ENCODE measurements at regions not wholly inside any gene's neighbourhood (a gene's known extent, or its start where the extent isn't known, plus 50 kb on each side); places are given as distances from the start of the nearest gene placed in this dataset.

DNA sequence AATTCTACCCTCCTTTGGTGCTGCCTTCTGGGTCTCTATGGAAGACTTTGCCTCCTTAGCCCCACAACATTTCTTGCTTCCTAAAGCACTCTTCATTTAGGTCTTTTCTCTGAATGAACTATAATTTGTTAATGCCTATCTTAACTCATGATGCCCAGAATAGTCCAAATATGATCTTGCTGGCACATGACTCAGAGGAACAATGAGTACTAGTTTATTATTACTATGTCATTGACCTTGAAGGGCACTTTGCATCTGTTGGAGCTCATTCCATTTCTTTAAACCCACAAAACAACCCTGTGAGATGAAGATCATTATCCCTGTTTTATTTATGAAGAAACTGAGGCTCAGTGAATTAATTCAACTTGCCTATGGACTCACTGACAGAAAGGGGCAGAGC is 320.2 kb upstream of the PLET1 start:
- in situ Hi-C loops (cut with MboI; ENCODE audit: low pct_ligation_motif_present in 1 of 4, low pct_unique_long_range_greater_than_20kb in 1 of 4, low sequenced_read_pairs in 3 of 4) = loop anchor here (10.0 to 25.0 kb wide), 4 partner anchors 94 to 704 kb away; no protein-coding TSS in a partner anchor
- TF ChIP-seq POLR2A (IDR thresholded peaks at IDR 0.05) (no peak), EP300 (IDR thresholded peaks at IDR 0.05; ENCODE audit: low read depth) (no peak), POLR2AphosphoS5 (IDR thresholded peaks at IDR 0.05) (no peak)
- TF ChIP-seq, protein P1, sequence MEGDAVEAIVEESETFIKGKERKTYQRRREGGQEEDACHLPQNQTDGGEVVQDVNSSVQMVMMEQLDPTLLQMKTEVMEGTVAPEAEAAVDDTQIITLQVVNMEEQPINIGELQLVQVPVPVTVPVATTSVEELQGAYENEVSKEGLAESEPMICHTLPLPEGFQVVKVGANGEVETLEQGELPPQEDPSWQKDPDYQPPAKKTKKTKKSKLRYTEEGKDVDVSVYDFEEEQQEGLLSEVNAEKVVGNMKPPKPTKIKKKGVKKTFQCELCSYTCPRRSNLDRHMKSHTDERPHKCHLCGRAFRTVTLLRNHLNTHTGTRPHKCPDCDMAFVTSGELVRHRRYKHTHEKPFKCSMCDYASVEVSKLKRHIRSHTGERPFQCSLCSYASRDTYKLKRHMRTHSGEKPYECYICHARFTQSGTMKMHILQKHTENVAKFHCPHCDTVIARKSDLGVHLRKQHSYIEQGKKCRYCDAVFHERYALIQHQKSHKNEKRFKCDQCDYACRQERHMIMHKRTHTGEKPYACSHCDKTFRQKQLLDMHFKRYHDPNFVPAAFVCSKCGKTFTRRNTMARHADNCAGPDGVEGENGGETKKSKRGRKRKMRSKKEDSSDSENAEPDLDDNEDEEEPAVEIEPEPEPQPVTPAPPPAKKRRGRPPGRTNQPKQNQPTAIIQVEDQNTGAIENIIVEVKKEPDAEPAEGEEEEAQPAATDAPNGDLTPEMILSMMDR (IDR thresholded peaks at IDR 0.05) = no peak
- no peaks in the 10 kb centered on the region for H3K36me3 ChIP-seq
- H3K27ac ChIP-seq = no peak overlapping the region
- H3K9me3 ChIP-seq = no peaks in the 10 kb centered on the region
- DNase-seq = no peak
- H3K4me1 ChIP-seq = no peaks in the 10 kb centered on the region
- intact Hi-C loops (cut with DNase I; ENCODE audit: low total_unique reads) = no loop called here
- H3K4me3 ChIP-seq = no peak overlapping the region
- no peaks in the 10 kb centered on the region for H3K27me3 ChIP-seq

DNA sequence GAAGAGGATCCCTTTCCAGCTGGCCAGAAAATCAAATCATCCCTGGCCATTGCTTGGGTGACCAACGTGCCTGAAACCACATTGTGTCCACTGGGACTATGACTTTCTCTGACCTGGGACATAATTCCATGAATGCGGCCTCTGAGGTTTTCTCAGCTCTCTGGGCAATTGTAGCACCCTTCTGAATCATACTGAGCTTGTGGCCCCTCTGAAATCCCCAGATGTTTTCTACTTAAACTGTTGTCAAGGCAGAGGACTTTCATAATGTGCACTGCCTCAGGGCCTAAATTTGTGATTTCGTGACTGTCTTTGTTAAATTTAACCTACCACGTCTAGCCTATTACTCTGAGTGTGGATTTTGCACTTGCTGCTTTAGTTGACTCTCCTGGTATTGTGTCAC is 321.1 kb upstream of the PLET1 start:
- H3K4me1 ChIP-seq = no peaks in the 10 kb centered on the region
- no peak overlapping the region for H3K4me3 ChIP-seq
- in situ Hi-C loops (cut with MboI; ENCODE audit: low pct_ligation_motif_present in 1 of 4, low pct_unique_long_range_greater_than_20kb in 1 of 4, low sequenced_read_pairs in 3 of 4) (loop anchor here (10.0 to 25.0 kb wide), 4 partner anchors 94 to 703 kb away; no protein-coding TSS in a partner anchor), intact Hi-C loops (cut with DNase I; ENCODE audit: low total_unique reads) (no loop called here)
- H3K27ac ChIP-seq = no peak overlapping the region
- TF ChIP-seq EP300 (IDR thresholded peaks at IDR 0.05; ENCODE audit: low read depth) (no peak), POLR2A (IDR thresholded peaks at IDR 0.05) (no peak), POLR2AphosphoS5 (IDR thresholded peaks at IDR 0.05) (no peak)
- TF ChIP-seq, protein P1 (IDR thresholded peaks at IDR 0.05) = no peak
- H3K9me3 ChIP-seq = no peaks in the 10 kb centered on the region
- H3K36me3 ChIP-seq = no peaks in the 10 kb centered on the region
- no peak for DNase-seq
- no peaks in the 10 kb centered on the region for H3K27me3 ChIP-seq
- 71 to 73% methylated on average over 3 to 4 of the region's 4 CpGs for WGBS, 2 donors (ENCODE audit: low coverage in 1 of 2)

DNA sequence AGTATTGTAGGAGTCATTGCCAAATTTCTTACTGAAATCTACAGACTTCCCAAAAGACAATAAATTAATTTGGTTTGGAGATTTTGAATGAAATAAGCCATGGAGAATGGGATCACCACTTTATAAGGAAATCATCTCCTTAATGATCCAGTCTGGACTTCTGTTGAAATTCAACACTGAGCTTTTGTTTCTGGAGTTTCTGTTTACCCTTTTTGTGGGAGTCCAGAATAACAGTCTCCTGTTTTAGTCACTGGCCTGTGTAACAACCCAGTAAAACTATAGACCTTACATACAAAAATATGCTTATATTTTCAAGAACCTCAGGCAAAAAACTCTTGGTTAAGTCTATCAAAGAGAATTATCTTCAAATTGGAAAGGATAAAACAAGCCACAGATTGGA is 321.7 kb upstream of the PLET1 start:
- Histone ChIP-seq H3K27me3 (no peaks in the 10 kb centered on the region), H3K27ac (no peak overlapping the region), H3K36me3 (no peaks in the 10 kb centered on the region), H3K9me3 (no peaks in the 10 kb centered on the region), H3K4me1 (no peaks in the 10 kb centered on the region), H3K4me3 (no peak overlapping the region)
- DNase-seq = no peak
- intact Hi-C loops (cut with DNase I; ENCODE audit: low total_unique reads) (no loop called here), in situ Hi-C loops (cut with MboI; ENCODE audit: low pct_ligation_motif_present in 1 of 4, low pct_unique_long_range_greater_than_20kb in 1 of 4, low sequenced_read_pairs in 3 of 4) (loop anchor here (10.0 to 25.0 kb wide), 4 partner anchors 95 to 702 kb away; no protein-coding TSS in a partner anchor)
- TF ChIP-seq, protein P1 (IDR thresholded peaks at IDR 0.05) = no peak
- TF ChIP-seq EP300 (IDR thresholded peaks at IDR 0.05; ENCODE audit: low read depth) (no peak), POLR2A (IDR thresholded peaks at IDR 0.05) (no peak), POLR2AphosphoS5 (IDR thresholded peaks at IDR 0.05) (no peak)

DNA sequence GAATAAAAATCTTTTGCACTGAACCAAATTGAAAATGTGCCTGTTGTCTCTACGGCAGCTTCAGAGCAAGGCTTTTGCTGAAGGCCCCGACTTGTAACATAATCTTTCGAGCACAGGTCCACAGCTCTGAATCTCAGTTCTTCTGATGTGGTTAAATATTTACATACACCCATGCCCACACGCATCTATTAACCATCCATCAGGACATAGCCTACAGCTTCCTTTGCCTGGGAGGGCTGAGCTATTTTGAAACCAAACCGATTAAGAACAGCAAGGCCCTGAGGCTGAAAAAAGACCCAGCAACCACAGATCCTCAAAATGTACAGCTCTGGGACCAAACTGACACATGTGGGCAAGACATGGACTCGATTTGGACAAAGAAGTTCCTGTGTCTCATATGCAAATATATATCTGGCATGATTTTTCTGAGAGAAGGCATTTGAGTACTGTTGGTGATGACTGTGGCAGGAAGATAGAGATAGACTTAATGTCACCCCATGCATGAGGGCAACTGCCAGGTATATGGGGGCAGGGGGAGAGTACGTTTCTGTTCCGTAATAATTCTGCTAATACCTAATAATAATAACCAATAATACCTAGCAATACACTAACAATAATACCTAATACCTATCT is 322.7 kb upstream of the PLET1 start:
- H3K4me3 ChIP-seq = no peak overlapping the region
- H3K27me3 ChIP-seq = no peaks in the 10 kb centered on the region
- WGBS, 2 donors (ENCODE audit: low coverage in 1 of 2) = 63 to 70% methylated on average over 7 to 8 of the region's 8 CpGs
- H3K36me3 ChIP-seq = no peaks in the 10 kb centered on the region
- no peak overlapping the region for H3K27ac ChIP-seq
- no peaks in the 10 kb centered on the region for H3K9me3 ChIP-seq
- intact Hi-C loops (cut with DNase I; ENCODE audit: low total_unique reads) = no loop called here
- in situ Hi-C loops (cut with MboI; ENCODE audit: low pct_ligation_motif_present in 1 of 4, low pct_unique_long_range_greater_than_20kb in 1 of 4, low sequenced_read_pairs in 3 of 4) = loop anchor here (10.0 to 25.0 kb wide), 4 partner anchors 96 to 701 kb away; no protein-coding TSS in a partner anchor
- DNase-seq = no peak
- H3K4me1 ChIP-seq = peaks cover 0 to 4% (median 2%) of the 10 kb centered on the region in 4 donors
- no peak for TF ChIP-seq EP300 (IDR thresholded peaks at IDR 0.05; ENCODE audit: low read depth)
- TF ChIP-seq POLR2A (IDR thresholded peaks at IDR 0.05) = no peak

Data from transverse colon (tissue), 4 donors.